DND-41 (cell line): ENCODE measurements at regions not wholly inside any gene's neighbourhood (a gene's known extent, or its start where the extent isn't known, plus 50 kb on each side); places are given as distances from the start of the nearest gene placed in this dataset.

Experiments
- ATAC-seq: fragments of 200-7000 bp; cut with Tn5 transposase; 3 replicates; pipeline ENCODE4 v1.9.1; 2021; ENCODE audit warnings: low read depth; ENCODE audit not compliant: insufficient read depth
- DNase-seq: peaks from one replicate; pipeline ENCODE4 v3.0.0-alpha.2; 2020
- H2AFZ ChIP-seq: 2 replicates; pipeline ENCODE4 v1.6.0; 2012; ENCODE audit warnings: low read depth, low read length
- H3K27ac ChIP-seq: 2 replicates; pipeline ENCODE4 v1.5.1; 2012; ENCODE audit warnings: low read length, inconsistent platforms
- H3K27me3 ChIP-seq: fragments of 200-600 bp; sonication (generic); 2 replicates; pipeline ENCODE4 v1.6.0; 2012; ENCODE audit warnings: low read length, mild to moderate bottlenecking, inconsistent platforms; ENCODE audit not compliant: insufficient read depth, poor library complexity
- H3K36me3 ChIP-seq: 2 replicates; pipeline ENCODE4 v1.5.1; 2012; ENCODE audit warnings: low read length, inconsistent platforms; ENCODE audit not compliant: insufficient read depth
- H3K4me1 ChIP-seq: 2 replicates; pipeline ENCODE4 v1.5.1; 2012; ENCODE audit warnings: mild to moderate bottlenecking, low read length; ENCODE audit not compliant: insufficient read depth
- H3K4me2 ChIP-seq: 2 replicates; pipeline ENCODE4 v1.6.0; 2012; ENCODE audit warnings: mild to moderate bottlenecking, moderate library complexity, low read length, inconsistent platforms; ENCODE audit not compliant: insufficient read depth
- H3K4me3 ChIP-seq, 2 experiments: fragments of 200-600 bp in 1 of 2; shearing (Covaris generic) in 1 of 2; 2 replicates each; pipeline ENCODE4 v1.5.1; 2012 to 2016; ENCODE audit warnings: inconsistent platforms in 2 of 2, low read length in 2 of 2, mild to moderate bottlenecking in 2 of 2, low read depth in 1 of 2, moderate library complexity in 1 of 2
- H3K79me2 ChIP-seq: 2 replicates; pipeline ENCODE4 v1.6.0; 2012; ENCODE audit warnings: low read length, inconsistent platforms; ENCODE audit not compliant: insufficient read depth
- H3K9ac ChIP-seq: 2 replicates; pipeline ENCODE4 v1.6.0; 2012; ENCODE audit warnings: low read depth, mild to moderate bottlenecking, inconsistent platforms, low read length, moderate library complexity
- H3K9me3 ChIP-seq: 2 replicates; pipeline ENCODE4 v1.5.1; 2012; ENCODE audit warnings: low read length, moderate library complexity, mild to moderate bottlenecking, inconsistent platforms; ENCODE audit not compliant: insufficient read depth, severe bottlenecking
- H4K20me1 ChIP-seq: 2 replicates; pipeline ENCODE4 v1.6.0; 2012; ENCODE audit warnings: low read length; ENCODE audit not compliant: insufficient read depth
- CTCF ChIP-seq: IDR thresholded peaks from 2 replicates; pipeline ENCODE4 v1.5.1; 2012; ENCODE audit warnings: borderline replicate concordance, low read length, moderate library complexity, mild to moderate bottlenecking; ENCODE audit not compliant: poor library complexity, severe bottlenecking; ENCODE audit errors: extremely low read depth
- EZH2 ChIP-seq: IDR thresholded peaks from 3 replicates; pipeline ENCODE4 v1.6.1; 2012; ENCODE audit warnings: borderline replicate concordance, low read depth, mild to moderate bottlenecking, moderate library complexity, low read length, inconsistent platforms; ENCODE audit not compliant: severe bottlenecking

GRCh38 chr15:70418943-70419342, 321.2 kb upstream of the TLE3 start:
- Histone ChIP-seq H4K20me1 (no peaks in the 10 kb centered on the region), H3K4me2 (no peak overlapping the region), H3K9ac (no peak overlapping the region), H3K4me1 (peaks cover 11% of the 10 kb centered on the region), H3K9me3 (peaks cover 20% of the 10 kb centered on the region), H3K27ac (no peak overlapping the region), H3K79me2 (no peaks in the 10 kb centered on the region), H3K36me3 (no peaks in the 10 kb centered on the region; the same call in 1 of the 2 replicates), H2AFZ (no peak overlapping the region), H3K4me3 (no peak overlapping the region), H3K27me3 (no peaks in the 10 kb centered on the region)
- DNase-seq (no peak), ATAC-seq (no peak)
- TF ChIP-seq CTCF, result no peak

- Histone ChIP-seq H3K4me2 (no peak overlapping the region), H2AFZ (no peak overlapping the region), H4K20me1 (no peaks in the 10 kb centered on the region), H3K9me3 (peaks cover 6% of the 10 kb centered on the region), H3K27me3 (no peaks in the 10 kb centered on the region), H3K79me2 (no peaks in the 10 kb centered on the region), H3K4me1 (no peaks in the 10 kb centered on the region), H3K36me3 (no peaks in the 10 kb centered on the region), H3K27ac (no peak overlapping the region), H3K9ac (no peak overlapping the region), H3K4me3 (no peak overlapping the region)
- no peak for TF ChIP-seq EZH2
- TF ChIP-seq CTCF, result no peak
- ATAC-seq (no peak), DNase-seq (no peak)
These were observed 319.8 kb upstream of the TLE3 start for GRCh38 chr15:70417535-70417934.

DNA sequence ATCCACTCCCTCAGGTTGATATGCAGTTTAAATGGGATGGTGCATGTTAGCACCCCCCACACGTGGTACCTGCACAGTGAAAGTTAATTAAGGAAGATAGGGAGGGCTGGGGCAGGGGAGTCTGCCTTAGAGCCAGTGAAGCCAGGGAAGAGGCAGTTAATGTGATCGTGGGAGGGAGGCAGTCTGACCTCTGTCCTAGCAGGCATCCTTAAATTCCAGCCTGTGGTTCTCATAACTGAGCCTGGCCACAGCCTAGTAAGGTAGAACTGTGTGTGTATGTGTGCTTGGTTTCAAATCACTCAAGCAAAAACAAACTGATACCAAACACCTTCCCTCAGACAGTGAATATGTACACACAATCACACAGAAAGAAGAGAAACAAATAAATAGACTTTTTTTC, 319.1 kb upstream of the TLE3 start:
- Histone ChIP-seq H3K36me3 (no peaks in the 10 kb centered on the region), H4K20me1 (no peaks in the 10 kb centered on the region), H3K9ac (no peak overlapping the region), H3K4me2 (no peak overlapping the region), H3K9me3 (peaks cover 2% of the 10 kb centered on the region), H3K79me2 (no peaks in the 10 kb centered on the region), H3K27me3 (no peaks in the 10 kb centered on the region), H3K27ac (no peak overlapping the region), H3K4me3 (no peak overlapping the region), H2AFZ (no peak overlapping the region), H3K4me1 (no peaks in the 10 kb centered on the region)
- TF ChIP-seq CTCF (no peak), EZH2 (no peak)
- no peak for DNase-seq
- no peak for ATAC-seq

DNA sequence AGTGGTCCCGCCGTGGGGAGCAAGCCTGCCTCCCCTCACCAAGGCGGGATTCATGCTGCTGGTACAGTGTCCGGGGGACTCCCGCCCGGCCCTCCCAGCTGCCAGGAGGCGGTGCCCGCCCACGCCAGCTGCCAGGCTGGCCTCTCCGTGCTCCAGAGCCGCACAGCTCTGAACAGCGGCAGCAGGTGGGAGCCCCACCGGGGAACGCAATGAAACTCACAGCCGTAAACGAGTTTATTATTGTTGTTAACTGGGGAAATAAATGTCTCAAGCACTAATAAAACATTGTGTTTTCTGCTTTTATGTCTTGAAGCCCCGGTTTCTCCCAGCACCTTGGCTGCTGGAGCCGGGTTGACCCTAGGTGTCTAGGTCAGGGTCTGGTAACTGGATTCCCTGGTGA, 317.7 kb upstream of the TLE3 start:
- H3K9me3 ChIP-seq, result no peaks in the 10 kb centered on the region
- ATAC-seq (no peak), DNase-seq (no peak)
- no peak overlapping the region for H3K9ac ChIP-seq
- H3K27ac ChIP-seq, result no peak overlapping the region
- TF ChIP-seq EZH2, result no peak
- TF ChIP-seq CTCF, result no peak
- no peaks in the 10 kb centered on the region for H4K20me1 ChIP-seq
- H2AFZ ChIP-seq, result no peak overlapping the region
- no peak overlapping the region for H3K4me2 ChIP-seq
- H3K79me2 ChIP-seq, result no peaks in the 10 kb centered on the region
- no peaks in the 10 kb centered on the region for H3K27me3 ChIP-seq
- no peaks in the 10 kb centered on the region for H3K4me1 ChIP-seq
- no peaks in the 10 kb centered on the region for H3K36me3 ChIP-seq
- H3K4me3 ChIP-seq, result no peak overlapping the region
